ENCODE measurements at regions not wholly inside any gene's neighbourhood (a gene's known extent, or its start where the extent isn't known, plus 50 kb on each side); places are given as distances from the start of the nearest gene placed in this dataset.

GRCh38 chr7:3156508-3156907 is 112.8 kb upstream of the CARD11 start:
- no peak for TF ChIP-seq CTCF (IDR thresholded peaks at IDR 0.05)
- TF ChIP-seq EZH2phosphoT487 (IDR thresholded peaks at IDR 0.05; ENCODE audit: borderline replicate concordance, low read depth), result no peak
- TF ChIP-seq RFX5 (IDR thresholded peaks at IDR 0.05; ENCODE audit: low read length), result no peak
- TF ChIP-seq FOSL2 (IDR thresholded peaks at IDR 0.05; ENCODE audit: borderline replicate concordance, low read depth), result no peak
- no peak for TF ChIP-seq EP300 (IDR thresholded peaks at IDR 0.05; ENCODE audit: borderline replicate concordance in 1 of 2, low read depth in 1 of 2, low read length in 1 of 2)
- no peak for TF ChIP-seq REST (IDR thresholded peaks at IDR 0.05; ENCODE audit: low read depth, low read length)
- TF ChIP-seq YY1 (IDR thresholded peaks at IDR 0.05; ENCODE audit: low read depth), result no peak
- TF ChIP-seq MEF2A (IDR thresholded peaks at IDR 0.05; ENCODE audit: borderline replicate concordance, low read depth), result no peak
- TF ChIP-seq FOXM1 (IDR thresholded peaks at IDR 0.05; ENCODE audit: low read depth), result no peak
- no peak for TF ChIP-seq NRF1 (IDR thresholded peaks at IDR 0.05; ENCODE audit: low read depth, low read length)
- TF ChIP-seq GATA2 (CRISPR knock-in tag; IDR thresholded peaks at IDR 0.05), result no peak
